IMR-90 (cell line): ENCODE measurements at regions not wholly inside any gene's neighbourhood (a gene's known extent, or its start where the extent isn't known, plus 50 kb on each side); places are given as distances from the start of the nearest gene placed in this dataset.

Experiments
- ATAC-seq: fragments of 200-7000 bp; cut with Tn5 transposase; 2 replicates; pipeline ENCODE4 v1.9.1; 2020; ENCODE audit warnings: low read depth, mild to moderate bottlenecking, moderate library complexity
- BruUV-seq: library from RNA; stranded (reverse); fragments of 400-500 nt; replicated peaks from 2 replicates; lab custom pipeline; 2021; lab: Mats Ljungman, UMichigan
- CTCF ChIA-PET: fragments of 300-600 bp; formaldehyde crosslinking; extraction: SDS; loops from one replicate; lab custom pipeline; 2021; ENCODE audit warnings: antibody characterized with exemption; lab: Yijun Ruan, JAX
- POLR2A ChIA-PET: fragments of 300-600 bp; sonication (Branson Sonifier 250); formaldehyde crosslinking; loops from one replicate; lab custom pipeline; 2022; ENCODE audit warnings: antibody characterized with exemption; ENCODE audit not compliant: unreplicated experiment; lab: Charles Lee
- DNase-seq: peaks from one replicate; pipeline ENCODE4 v3.0.0; 2013
- H2AFZ ChIP-seq: replicated peaks from 2 replicates; pipeline ENCODE3; 2013; ENCODE audit warnings: low read length, mild to moderate bottlenecking; ENCODE audit not compliant: poor library complexity
- H2AK5ac ChIP-seq: 2 replicates; pipeline ENCODE4 v1.6.1; 2013; ENCODE audit warnings: low read depth, low read length, inconsistent platforms
- H2AK9ac ChIP-seq: replicated peaks from 2 replicates; pipeline ENCODE3; 2013; ENCODE audit warnings: mild to moderate bottlenecking, low read depth, low read length, moderate library complexity; ENCODE audit not compliant: poor library complexity
- H2BK120ac ChIP-seq: 2 replicates; pipeline ENCODE4 v1.6.1; 2013; ENCODE audit warnings: low read depth, low read length, inconsistent platforms
- H2BK15ac ChIP-seq: 3 replicates; pipeline ENCODE4 v1.6.1; 2013; ENCODE audit warnings: low read depth, low read length, inconsistent platforms
- H2BK20ac ChIP-seq: 2 replicates; pipeline ENCODE4 v1.6.1; 2013; ENCODE audit warnings: low read depth, mild to moderate bottlenecking, inconsistent platforms, low read length, moderate library complexity
- H2BK5ac ChIP-seq: 2 replicates; pipeline ENCODE4 v1.6.1; 2013; ENCODE audit warnings: mild to moderate bottlenecking, low read depth, low read length, inconsistent platforms; ENCODE audit not compliant: poor library complexity, severe bottlenecking
- H3K14ac ChIP-seq: replicated peaks from 2 replicates; pipeline ENCODE4 v1.6.1; 2013; ENCODE audit warnings: low read depth, low read length, inconsistent platforms
- H3K18ac ChIP-seq: 2 replicates; pipeline ENCODE4 v1.6.1; 2013; ENCODE audit warnings: low read depth, low read length, control low read depth
- H3K23ac ChIP-seq: 2 replicates; pipeline ENCODE4 v1.6.1; 2013; ENCODE audit warnings: low read depth, low read length, inconsistent platforms
- H3K27ac ChIP-seq: 2 replicates; pipeline ENCODE4 v1.5.1; 2013; ENCODE audit warnings: mild to moderate bottlenecking, control low read depth, low read length; ENCODE audit not compliant: insufficient read depth
- H3K27me3 ChIP-seq: 2 replicates; pipeline ENCODE4 v1.6.1; 2013; ENCODE audit warnings: low read length; ENCODE audit not compliant: control insufficient read depth, insufficient read depth
- H3K36me3 ChIP-seq: 2 replicates; pipeline ENCODE4 v1.6.1; 2013; ENCODE audit warnings: low read length, mixed read lengths; ENCODE audit not compliant: control insufficient read depth, insufficient read depth
- H3K4ac ChIP-seq: 2 replicates; pipeline ENCODE4 v1.6.1; 2013; ENCODE audit warnings: low read depth, low read length, inconsistent platforms
- H3K4me1 ChIP-seq: 2 replicates; pipeline ENCODE4 v1.6.1; 2013; ENCODE audit warnings: low read length, mixed read lengths; ENCODE audit not compliant: control insufficient read depth, insufficient read depth
- H3K4me2 ChIP-seq: 2 replicates; pipeline ENCODE4 v1.6.1; 2013; ENCODE audit warnings: low read depth, mild to moderate bottlenecking, control low read depth, low read length, moderate library complexity
- H3K4me3 ChIP-seq: 2 replicates; pipeline ENCODE4 v1.5.1; 2013; ENCODE audit warnings: low read depth, mild to moderate bottlenecking, control low read depth, low read length, moderate library complexity; ENCODE audit not compliant: insufficient read depth
- H3K56ac ChIP-seq: 2 replicates; pipeline ENCODE4 v1.6.1; 2013; ENCODE audit warnings: low read length, inconsistent platforms; ENCODE audit not compliant: insufficient read depth; ENCODE audit errors: extremely low read depth
- H3K79me1 ChIP-seq, 2 experiments: 2 replicates each; pipeline ENCODE4 v1.6.1; 2013; ENCODE audit warnings: low read length in 2 of 2, inconsistent platforms in 1 of 2, low read depth in 1 of 2
- H3K9ac ChIP-seq: 2 replicates; pipeline ENCODE4 v1.6.1; 2013; ENCODE audit warnings: low read depth, low read length, control low read depth
- H3K9me1 ChIP-seq: 2 replicates; pipeline ENCODE4 v1.6.1; 2013; ENCODE audit warnings: low read length, inconsistent platforms; ENCODE audit not compliant: insufficient read depth
- H3K9me3 ChIP-seq: 2 replicates; pipeline ENCODE4 v1.6.1; 2013; ENCODE audit warnings: low read length; ENCODE audit not compliant: control insufficient read depth, insufficient read depth
- H4K20me1 ChIP-seq: 2 replicates; pipeline ENCODE4 v1.6.1; 2013; ENCODE audit warnings: low read length, inconsistent platforms; ENCODE audit not compliant: insufficient read depth
- H4K5ac ChIP-seq: 2 replicates; pipeline ENCODE4 v1.6.1; 2013; ENCODE audit warnings: mild to moderate bottlenecking, low read depth, low read length, control low read depth
- H4K8ac ChIP-seq, 2 experiments: 2 replicates each; pipeline ENCODE4 v1.6.1; 2013; ENCODE audit warnings: low read depth in 2 of 2, low read length in 2 of 2, control low read depth in 1 of 2, inconsistent platforms in 1 of 2
- H4K91ac ChIP-seq: 2 replicates; pipeline ENCODE4 v1.6.1; 2013; ENCODE audit warnings: low read depth, low read length, inconsistent platforms; ENCODE audit not compliant: insufficient read depth
- CHD1 ChIP-seq: IDR thresholded peaks from 2 replicates; pipeline ENCODE4 v1.6.1; 2012; ENCODE audit warnings: low read depth, low read length, improper control_type of control experiment
- ELK1 ChIP-seq: fragments of 150-350 bp; IDR thresholded peaks from 2 replicates; pipeline ENCODE4 v1.6.1; 2016; ENCODE audit warnings: low read depth, mild to moderate bottlenecking, low read length, moderate library complexity, borderline replicate concordance
- FOS ChIP-seq: fragments of 150-350 bp; IDR thresholded peaks from 2 replicates; pipeline ENCODE4 v1.6.1; 2016; ENCODE audit warnings: low read depth, low read length
- MXI1 ChIP-seq: IDR thresholded peaks from 2 replicates; pipeline ENCODE4 v1.6.1; 2012; ENCODE audit warnings: low read depth, mild to moderate bottlenecking, low read length, moderate library complexity, borderline replicate concordance
- RAD21 ChIP-seq: IDR thresholded peaks from 2 replicates; pipeline ENCODE4 v1.6.1; 2012; ENCODE audit warnings: low read length, improper control_type of control experiment
- whole genome bisulfite sequencing, 2 experiments: methylation state at CpG; one replicate each; pipeline versions ENCODE4 v1.1.5 to v1.1.7; 2013; ENCODE audit warnings: missing lambda C conversion rate in 2 of 2; ENCODE audit not compliant: insufficient read length in 1 of 2; ENCODE audit errors: extremely low coverage in 2 of 2; 5-methylcytosine and 5-hydroxymethylcytosine counted together
- dilution Hi-C: fragments of 300-500 bp; cut with HindIII; formaldehyde crosslinking; loops from one replicate; pipeline ENCODE4 v1.14.3; 2018; ENCODE audit warnings: low sequenced_read_pairs; ENCODE audit not compliant: unreplicated experiment
- in situ Hi-C: fragments of 300-500 bp; cut with MboI; formaldehyde crosslinking; loops from 3 replicates; pipeline ENCODE4 v1.14.3; 2019; ENCODE audit warnings: low sequenced_read_pairs, inconsistent platforms, mixed read lengths
- intact Hi-C: fragments of 100-400 bp; cut with micrococcal nuclease; formaldehyde crosslinking; loops from 2 replicates; pipeline ENCODE4 v1.10.0; 2022

DNA sequence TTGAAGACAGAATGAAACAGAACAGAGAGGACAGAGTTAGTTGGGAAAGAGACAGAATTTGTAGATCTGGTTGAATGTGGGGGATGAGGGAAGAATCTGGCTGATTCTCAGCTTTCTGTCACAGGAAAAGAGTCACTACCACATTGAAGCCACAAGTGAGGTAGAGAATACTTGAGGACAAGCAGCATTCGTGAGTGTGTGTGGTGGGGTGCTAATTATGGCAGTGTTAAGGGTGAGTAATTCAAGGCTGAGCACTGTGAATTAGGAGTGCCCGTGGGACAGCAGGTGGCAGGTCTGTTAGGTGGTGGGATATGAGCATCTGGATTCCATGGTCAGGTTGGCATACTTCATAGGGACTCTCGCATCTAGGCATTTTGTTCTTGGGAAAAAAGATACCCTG lies 347.4 kb upstream of the PRICKLE1 start:
- DNase-seq = no peak

More for the DNA sequence above, 347.4 kb upstream of the PRICKLE1 start:
- Histone ChIP-seq H3K27ac (no peak overlapping the region), H2AFZ (no peak overlapping the region), H4K20me1 (no peaks in the 10 kb centered on the region), H3K9me3 (peaks cover 2% of the 10 kb centered on the region), H3K4ac (peak overlapping the region; percentile 1; the same call in 1 of the 2 replicates), H3K9ac (no peak overlapping the region), H3K36me3 (no peaks in the 10 kb centered on the region), H3K18ac (peak overlapping the region; percentile 76), H3K4me2 (no peak overlapping the region), H2BK20ac (no peak overlapping the region; the same call in 1 of the 2 replicates), H2BK15ac (no peak overlapping the region), H3K14ac (no peak overlapping the region), H3K9me1 (no peaks in the 10 kb centered on the region), H2AK9ac (no peak overlapping the region), H4K8ac (no peak overlapping the region; a peak in 1 of 4 replicates), H3K4me1 (peaks cover 6% of the 10 kb centered on the region; the same call in 1 of the 2 replicates), H2BK120ac (peak overlapping the region; percentile 4; the same call in 1 of the 2 replicates), H4K5ac (peak overlapping the region; percentile 6; the same call in 1 of the 2 replicates), H3K79me1 (no peaks in the 10 kb centered on the region), H2AK5ac (peak overlapping the region; percentile 17; the same call in 1 of the 2 replicates), H2BK5ac (no peak overlapping the region), H3K23ac (no peak overlapping the region), H4K91ac (peak overlapping the region; percentile 2; the same call in 1 of the 2 replicates), H3K56ac (no peak overlapping the region), H3K27me3 (no peaks in the 10 kb centered on the region), H3K4me3 (no peak overlapping the region)
- dilution Hi-C loops (no loop called here), intact Hi-C loops (no loop called here), in situ Hi-C loops (no loop called here)
- POLR2A ChIA-PET = no interaction called here
- TF ChIP-seq FOS (no peak), RAD21 (no peak), MXI1 (no peak), CHD1 (no peak), ELK1 (no peak)
- no TSS peak for BruUV-seq
- WGBS, 2 experiments = 60% methylated on average over 1 of the region's 3 CpGs; no CpG with 5 or more reads in 1 of the 2 experiments
- CTCF ChIA-PET = interaction anchor here (1.0 kb wide), 1 partner anchor 24 kb away, joined by 4 read pairs; no protein-coding TSS in a partner anchor
- no peak for ATAC-seq
